Neural cell (in vitro differentiated cells): ENCODE measurements at regions not wholly inside any gene's neighbourhood (a gene's known extent, or its start where the extent isn't known, plus 50 kb on each side); places are given as distances from the start of the nearest gene placed in this dataset.

ENCODE experiments used
- H2AFZ ChIP-seq: fragments of 200-600, 300-800 bp; sonication (generic), shearing (Covaris generic); 2 replicates; pipeline ENCODE4 v1.6.0; 2014; ENCODE audit warnings: low read depth, mild to moderate bottlenecking, antibody characterized with exemption, low read length, moderate library complexity
- H3F3A ChIP-seq: fragments of 200-600 bp; shearing (Covaris generic); 2 replicates; pipeline ENCODE4 v1.6.1; 2016; ENCODE audit warnings: mild to moderate bottlenecking, moderate library complexity, mixed read lengths, antibody characterized with exemption, low read length; ENCODE audit not compliant: insufficient read depth, poor library complexity, severe bottlenecking
- H3K27ac ChIP-seq: fragments of 200-600, 300-800 bp; sonication (generic), shearing (Covaris generic); 2 replicates; pipeline ENCODE4 v1.5.1; 2014; ENCODE audit warnings: mild to moderate bottlenecking, low read length, moderate library complexity
- H3K27me3 ChIP-seq: fragments of 300-800, 200-600 bp; sonication (generic), shearing (Covaris generic); 2 replicates; pipeline ENCODE4 v1.6.0; 2014; ENCODE audit warnings: mild to moderate bottlenecking, low read depth, low read length, moderate library complexity; ENCODE audit not compliant: insufficient read depth
- H3K36me3 ChIP-seq: fragments of 300-800, 200-600 bp; sonication (generic), shearing (Covaris generic); 2 replicates; pipeline ENCODE4 v1.5.1; 2014; ENCODE audit warnings: mild to moderate bottlenecking, antibody characterized with exemption, low read length, moderate library complexity; ENCODE audit not compliant: insufficient read depth
- H3K4me2 ChIP-seq: fragments of 300-800, 200-600 bp; sonication (generic), shearing (Covaris generic); 2 replicates; pipeline ENCODE4 v1.6.0; 2014; ENCODE audit warnings: mild to moderate bottlenecking, low read length
- H3K4me3 ChIP-seq: fragments of 300-800, 200-600 bp; sonication (generic), shearing (Covaris generic); 2 replicates; pipeline ENCODE4 v1.5.1; 2014; ENCODE audit warnings: mild to moderate bottlenecking, low read length, moderate library complexity
- H3K79me2 ChIP-seq: fragments of 200-600 bp; shearing (Covaris generic); replicated peaks from 2 replicates; pipeline ENCODE4 v1.6.0; 2014; ENCODE audit warnings: mild to moderate bottlenecking, low read length, moderate library complexity; ENCODE audit not compliant: insufficient read depth
- H3K9ac ChIP-seq: fragments of 300-800, 200-600 bp; sonication (generic), shearing (Covaris generic); 2 replicates; pipeline ENCODE4 v1.6.1; 2016; ENCODE audit warnings: mild to moderate bottlenecking, low read length, mixed read lengths
- H3K9me2 ChIP-seq: fragments of 200-600 bp; shearing (Covaris generic); 2 replicates; pipeline ENCODE4 v1.6.1; 2016; ENCODE audit warnings: mild to moderate bottlenecking, low read length, mixed read lengths; ENCODE audit not compliant: insufficient read depth
- H3K9me3 ChIP-seq: fragments of 200-600, 300-800 bp; sonication (generic), shearing (Covaris generic); 2 replicates; pipeline ENCODE4 v1.6.1; 2016; ENCODE audit warnings: mild to moderate bottlenecking, mixed run types, low read length, moderate library complexity, mixed read lengths
- H4K20me1 ChIP-seq: fragments of 200-600 bp; shearing (Covaris generic); 2 replicates; pipeline ENCODE4 v1.6.1; 2016; ENCODE audit warnings: mild to moderate bottlenecking, mixed run types; ENCODE audit not compliant: insufficient read depth
- EP300 ChIP-seq: fragments of 450-650 bp; conservative IDR thresholded peaks from 2 replicates; pipeline ENCODE4 v1.6.1; 2014; ENCODE audit warnings: antibody characterized with exemption, mild to moderate bottlenecking, moderate library complexity; ENCODE audit not compliant: poor library complexity, severe bottlenecking
- EZH2 ChIP-seq: fragments of 200-600, 300-800 bp; shearing (Covaris generic), sonication (generic); IDR thresholded peaks from 2 replicates; pipeline ENCODE4 v1.6.1; 2014; ENCODE audit warnings: antibody characterized with exemption, low read length, borderline replicate concordance, mild to moderate bottlenecking; ENCODE audit not compliant: insufficient read depth, poor library complexity, severe bottlenecking
- MXI1 ChIP-seq: fragments of 450-650 bp; conservative IDR thresholded peaks from 2 replicates; pipeline ENCODE4 v1.6.1; 2014; ENCODE audit warnings: antibody characterized with exemption, mild to moderate bottlenecking; ENCODE audit not compliant: poor library complexity, severe bottlenecking
- POLR2AphosphoS5 ChIP-seq: IDR thresholded peaks from 2 replicates; pipeline ENCODE4 v1.6.1; 2012
- RAD21 ChIP-seq: fragments of 450-650 bp; conservative IDR thresholded peaks from 2 replicates; pipeline ENCODE4 v1.6.1; 2014; ENCODE audit warnings: antibody characterized with exemption, mild to moderate bottlenecking, moderate library complexity
- SMC3 ChIP-seq: fragments of 450-650 bp; conservative IDR thresholded peaks from 2 replicates; pipeline ENCODE4 v1.6.1; 2014; ENCODE audit warnings: antibody characterized with exemption, mild to moderate bottlenecking, moderate library complexity; ENCODE audit not compliant: poor library complexity
- TAF1 ChIP-seq: IDR thresholded peaks from 2 replicates; pipeline ENCODE4 v1.6.1; 2012; ENCODE audit warnings: low read depth
- TF ChIP-seq, protein P1 (sequence below): IDR thresholded peaks from 2 replicates; pipeline ENCODE4 v1.6.1; 2012; ENCODE audit warnings: borderline replicate concordance
- TF ChIP-seq, protein P2 (sequence below): fragments of 450-650 bp; IDR thresholded peaks from 2 replicates; pipeline ENCODE4 v1.5.1; 2014; ENCODE audit warnings: antibody characterized with exemption, mild to moderate bottlenecking, moderate library complexity; ENCODE audit not compliant: poor library complexity, severe bottlenecking

DNA sequence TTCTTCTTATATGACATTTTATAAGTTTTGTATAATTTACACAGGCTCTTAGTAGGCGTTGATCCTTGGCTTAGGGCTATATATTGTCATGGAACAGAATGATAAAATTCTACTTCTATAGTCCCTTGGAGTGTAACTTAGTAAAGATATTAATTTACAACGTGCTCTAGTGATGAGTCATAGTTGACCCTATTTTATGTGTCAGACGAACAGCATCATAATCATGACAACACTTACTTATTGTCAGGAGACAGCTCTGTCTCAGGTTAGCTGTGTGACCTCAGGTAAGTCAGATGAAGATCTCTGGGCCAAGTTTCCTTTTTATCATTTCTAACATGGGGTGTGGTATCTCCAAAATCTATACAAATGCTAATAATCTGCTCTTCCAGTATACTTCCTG lies 473.5 kb downstream of the UTRN start:
- no peaks in the 10 kb centered on the region for H4K20me1 ChIP-seq
- no peaks in the 10 kb centered on the region for H3K9me2 ChIP-seq
- no peaks in the 10 kb centered on the region for H3K9me3 ChIP-seq
- no peak overlapping the region for H2AFZ ChIP-seq
- no peaks in the 10 kb centered on the region for H3K79me2 ChIP-seq
- H3K4me2 ChIP-seq: no peak overlapping the region
- no peak overlapping the region for H3K27ac ChIP-seq
- no peak overlapping the region for H3K9ac ChIP-seq
- no peak overlapping the region for H3K4me3 ChIP-seq
- H3K36me3 ChIP-seq: no peaks in the 10 kb centered on the region
- TF ChIP-seq MXI1 (no peak), EP300 (no peak), POLR2AphosphoS5 (no peak), RAD21 (no peak), TAF1 (no peak), SMC3 (no peak), EZH2 (no peak)
- TF ChIP-seq, protein P1, sequence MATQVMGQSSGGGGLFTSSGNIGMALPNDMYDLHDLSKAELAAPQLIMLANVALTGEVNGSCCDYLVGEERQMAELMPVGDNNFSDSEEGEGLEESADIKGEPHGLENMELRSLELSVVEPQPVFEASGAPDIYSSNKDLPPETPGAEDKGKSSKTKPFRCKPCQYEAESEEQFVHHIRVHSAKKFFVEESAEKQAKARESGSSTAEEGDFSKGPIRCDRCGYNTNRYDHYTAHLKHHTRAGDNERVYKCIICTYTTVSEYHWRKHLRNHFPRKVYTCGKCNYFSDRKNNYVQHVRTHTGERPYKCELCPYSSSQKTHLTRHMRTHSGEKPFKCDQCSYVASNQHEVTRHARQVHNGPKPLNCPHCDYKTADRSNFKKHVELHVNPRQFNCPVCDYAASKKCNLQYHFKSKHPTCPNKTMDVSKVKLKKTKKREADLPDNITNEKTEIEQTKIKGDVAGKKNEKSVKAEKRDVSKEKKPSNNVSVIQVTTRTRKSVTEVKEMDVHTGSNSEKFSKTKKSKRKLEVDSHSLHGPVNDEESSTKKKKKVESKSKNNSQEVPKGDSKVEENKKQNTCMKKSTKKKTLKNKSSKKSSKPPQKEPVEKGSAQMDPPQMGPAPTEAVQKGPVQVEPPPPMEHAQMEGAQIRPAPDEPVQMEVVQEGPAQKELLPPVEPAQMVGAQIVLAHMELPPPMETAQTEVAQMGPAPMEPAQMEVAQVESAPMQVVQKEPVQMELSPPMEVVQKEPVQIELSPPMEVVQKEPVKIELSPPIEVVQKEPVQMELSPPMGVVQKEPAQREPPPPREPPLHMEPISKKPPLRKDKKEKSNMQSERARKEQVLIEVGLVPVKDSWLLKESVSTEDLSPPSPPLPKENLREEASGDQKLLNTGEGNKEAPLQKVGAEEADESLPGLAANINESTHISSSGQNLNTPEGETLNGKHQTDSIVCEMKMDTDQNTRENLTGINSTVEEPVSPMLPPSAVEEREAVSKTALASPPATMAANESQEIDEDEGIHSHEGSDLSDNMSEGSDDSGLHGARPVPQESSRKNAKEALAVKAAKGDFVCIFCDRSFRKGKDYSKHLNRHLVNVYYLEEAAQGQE: no peak
- TF ChIP-seq, protein P2, sequence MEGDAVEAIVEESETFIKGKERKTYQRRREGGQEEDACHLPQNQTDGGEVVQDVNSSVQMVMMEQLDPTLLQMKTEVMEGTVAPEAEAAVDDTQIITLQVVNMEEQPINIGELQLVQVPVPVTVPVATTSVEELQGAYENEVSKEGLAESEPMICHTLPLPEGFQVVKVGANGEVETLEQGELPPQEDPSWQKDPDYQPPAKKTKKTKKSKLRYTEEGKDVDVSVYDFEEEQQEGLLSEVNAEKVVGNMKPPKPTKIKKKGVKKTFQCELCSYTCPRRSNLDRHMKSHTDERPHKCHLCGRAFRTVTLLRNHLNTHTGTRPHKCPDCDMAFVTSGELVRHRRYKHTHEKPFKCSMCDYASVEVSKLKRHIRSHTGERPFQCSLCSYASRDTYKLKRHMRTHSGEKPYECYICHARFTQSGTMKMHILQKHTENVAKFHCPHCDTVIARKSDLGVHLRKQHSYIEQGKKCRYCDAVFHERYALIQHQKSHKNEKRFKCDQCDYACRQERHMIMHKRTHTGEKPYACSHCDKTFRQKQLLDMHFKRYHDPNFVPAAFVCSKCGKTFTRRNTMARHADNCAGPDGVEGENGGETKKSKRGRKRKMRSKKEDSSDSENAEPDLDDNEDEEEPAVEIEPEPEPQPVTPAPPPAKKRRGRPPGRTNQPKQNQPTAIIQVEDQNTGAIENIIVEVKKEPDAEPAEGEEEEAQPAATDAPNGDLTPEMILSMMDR: no peak
- no peaks in the 10 kb centered on the region for H3F3A ChIP-seq
- H3K27me3 ChIP-seq: no peaks in the 10 kb centered on the region

DNA sequence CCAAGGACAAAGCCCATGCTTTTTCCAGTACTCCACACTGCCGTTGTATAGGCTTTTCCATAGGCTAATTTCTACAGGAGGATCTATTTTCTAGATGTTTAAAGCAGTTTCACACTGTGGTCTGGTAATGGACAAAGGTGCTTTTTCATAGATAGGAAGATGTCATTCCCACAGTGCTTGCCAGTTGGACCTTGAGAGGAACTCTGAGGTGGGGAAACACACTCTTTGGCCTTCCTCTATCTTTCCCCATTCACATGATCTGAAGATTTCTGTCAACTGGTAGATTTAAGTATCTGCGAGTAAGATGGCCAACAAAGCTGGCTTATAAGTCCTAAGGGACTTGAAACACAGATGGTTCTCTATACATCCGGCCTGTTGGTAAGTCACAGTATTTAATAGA lies 477.3 kb downstream of the UTRN start:
- Histone ChIP-seq H3K9me3 (no peaks in the 10 kb centered on the region), H3K4me2 (no peak overlapping the region), H3K27ac (no peak overlapping the region), H3F3A (no peaks in the 10 kb centered on the region), H3K9ac (no peak overlapping the region), H4K20me1 (no peaks in the 10 kb centered on the region), H3K4me3 (no peak overlapping the region), H3K79me2 (no peaks in the 10 kb centered on the region), H3K27me3 (no peaks in the 10 kb centered on the region), H2AFZ (no peak overlapping the region), H3K36me3 (no peaks in the 10 kb centered on the region), H3K9me2 (no peaks in the 10 kb centered on the region)
- TF ChIP-seq MXI1: no peak

DNA sequence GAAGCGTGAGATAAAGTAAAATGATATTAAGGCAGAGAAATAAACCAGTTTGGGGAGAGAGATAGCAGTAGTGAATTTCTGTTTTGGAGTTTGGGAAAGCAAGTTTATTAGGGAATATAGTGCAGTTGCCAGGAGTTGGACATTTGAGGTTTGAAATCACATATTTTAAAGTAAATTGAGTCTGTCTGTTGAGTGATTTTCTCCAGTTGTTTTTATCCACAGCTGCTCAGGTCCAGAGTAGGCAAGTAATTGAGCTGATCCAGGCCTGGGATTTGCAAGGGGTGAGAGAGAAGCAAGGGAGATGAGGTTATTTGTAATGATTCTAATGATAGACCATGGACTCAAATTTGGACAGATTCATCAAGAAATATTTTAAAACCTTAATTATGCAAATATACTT lies 481.9 kb downstream of the UTRN start:
- Histone ChIP-seq H2AFZ (no peak overlapping the region), H3K9me3 (no peaks in the 10 kb centered on the region), H3K9ac (no peak overlapping the region), H3F3A (no peaks in the 10 kb centered on the region), H3K4me2 (no peak overlapping the region), H3K4me3 (no peak overlapping the region), H3K79me2 (no peaks in the 10 kb centered on the region), H4K20me1 (no peaks in the 10 kb centered on the region), H3K27me3 (no peaks in the 10 kb centered on the region), H3K36me3 (no peaks in the 10 kb centered on the region), H3K27ac (no peak overlapping the region), H3K9me2 (no peaks in the 10 kb centered on the region)
- TF ChIP-seq, protein P1: no peak
- TF ChIP-seq POLR2AphosphoS5: no peak
- no peak for TF ChIP-seq MXI1
- TF ChIP-seq, protein P2: no peak
- TF ChIP-seq SMC3: no peak
- no peak for TF ChIP-seq EZH2
- no peak for TF ChIP-seq TAF1
- no peak for TF ChIP-seq EP300
- no peak for TF ChIP-seq RAD21
